HL-60 (cell line): ENCODE measurements at regions not wholly inside any gene's neighbourhood (a gene's known extent, or its start where the extent isn't known, plus 50 kb on each side); places are given as distances from the start of the nearest gene placed in this dataset.

Experiments used
- POLR2AphosphoS5 ChIP-seq: IDR thresholded peaks from 2 replicates; pipeline ENCODE4 v1.6.1; 2012; ENCODE audit warnings: low read depth
- REST ChIP-seq: IDR thresholded peaks from 2 replicates; pipeline ENCODE4 v1.6.1; 2012; ENCODE audit warnings: low read depth; ENCODE audit not compliant: insufficient replicate concordance
- SPI1 ChIP-seq: IDR thresholded peaks from 2 replicates; pipeline ENCODE4 v1.6.1; 2012; ENCODE audit warnings: low read depth, mild to moderate bottlenecking, borderline replicate concordance
- TF ChIP-seq, protein P1 (sequence below): IDR thresholded peaks from one replicate; pipeline ENCODE4 v1.5.1; 2011; ENCODE audit warnings: low read length, control low read depth, inconsistent platforms; ENCODE audit not compliant: insufficient read depth

GRCh38 chr18:39666541-39666940, 2100.9 kb upstream of the CELF4 start:
- TF ChIP-seq, protein P1, sequence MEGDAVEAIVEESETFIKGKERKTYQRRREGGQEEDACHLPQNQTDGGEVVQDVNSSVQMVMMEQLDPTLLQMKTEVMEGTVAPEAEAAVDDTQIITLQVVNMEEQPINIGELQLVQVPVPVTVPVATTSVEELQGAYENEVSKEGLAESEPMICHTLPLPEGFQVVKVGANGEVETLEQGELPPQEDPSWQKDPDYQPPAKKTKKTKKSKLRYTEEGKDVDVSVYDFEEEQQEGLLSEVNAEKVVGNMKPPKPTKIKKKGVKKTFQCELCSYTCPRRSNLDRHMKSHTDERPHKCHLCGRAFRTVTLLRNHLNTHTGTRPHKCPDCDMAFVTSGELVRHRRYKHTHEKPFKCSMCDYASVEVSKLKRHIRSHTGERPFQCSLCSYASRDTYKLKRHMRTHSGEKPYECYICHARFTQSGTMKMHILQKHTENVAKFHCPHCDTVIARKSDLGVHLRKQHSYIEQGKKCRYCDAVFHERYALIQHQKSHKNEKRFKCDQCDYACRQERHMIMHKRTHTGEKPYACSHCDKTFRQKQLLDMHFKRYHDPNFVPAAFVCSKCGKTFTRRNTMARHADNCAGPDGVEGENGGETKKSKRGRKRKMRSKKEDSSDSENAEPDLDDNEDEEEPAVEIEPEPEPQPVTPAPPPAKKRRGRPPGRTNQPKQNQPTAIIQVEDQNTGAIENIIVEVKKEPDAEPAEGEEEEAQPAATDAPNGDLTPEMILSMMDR = no peak
- TF ChIP-seq SPI1 (no peak), POLR2AphosphoS5 (no peak), REST (no peak)
